Skeletal muscle cell (primary cell): ENCODE measurements at regions not wholly inside any gene's neighbourhood (a gene's known extent, or its start where the extent isn't known, plus 50 kb on each side); places are given as distances from the start of the nearest gene placed in this dataset.

Experiments used
- DNase-seq: peaks from one replicate; pipeline ENCODE4 v3.0.0-alpha.2; 2010; ENCODE audit warnings: low read depth
- H3K4me3 ChIP-seq: 2 replicates; pipeline ENCODE4 v1.5.1; 2011; ENCODE audit warnings: low read depth, mild to moderate bottlenecking, control low read depth, low read length, moderate library complexity

- no peak for DNase-seq
- H3K4me3 ChIP-seq: no peak overlapping the region
These were observed 79.0 kb upstream of the RGS17 start for GRCh38 chr6:153210083-153210482.

GRCh38 chr6:153208706-153209105 is 77.6 kb upstream of the RGS17 start:
- DNase-seq: no peak
- no peak overlapping the region for H3K4me3 ChIP-seq

GRCh38 chr6:153207617-153208016 is 76.5 kb upstream of the RGS17 start:
- no peak overlapping the region for H3K4me3 ChIP-seq
- DNase-seq: no peak

GRCh38 chr6:153207006-153207405 is 75.9 kb upstream of the RGS17 start:
- no peak overlapping the region for H3K4me3 ChIP-seq
- no peak for DNase-seq

GRCh38 chr6:153192943-153193885 is 62.1 kb upstream of the RGS17 start:
- no peak for DNase-seq
- no peak overlapping the region for H3K4me3 ChIP-seq

- no peak overlapping the region for H3K4me3 ChIP-seq
- DNase-seq: no peak
These were observed 52.8 kb upstream of the RGS17 start for GRCh38 chr6:153183925-153184324.
